SU-DHL-6 (cell line): ENCODE measurements at regions not wholly inside any gene's neighbourhood (a gene's known extent, or its start where the extent isn't known, plus 50 kb on each side); places are given as distances from the start of the nearest gene placed in this dataset.

Experiments used
- H2AFZ ChIP-seq: fragments of 200-600 bp; sonication (generic); 2 replicates; pipeline ENCODE4 v1.6.1; 2014; ENCODE audit warnings: low read depth, mild to moderate bottlenecking, moderate library complexity, mixed read lengths, antibody characterized with exemption, low read length; ENCODE audit not compliant: severe bottlenecking
- H3F3A ChIP-seq: fragments of 200-600 bp; shearing (Covaris generic); 2 replicates; pipeline ENCODE4 v1.6.0; 2016; ENCODE audit warnings: antibody characterized with exemption, mild to moderate bottlenecking; ENCODE audit not compliant: insufficient read depth
- H3K27ac ChIP-seq: fragments of 200-600 bp; sonication (generic); 2 replicates; pipeline ENCODE4 v1.5.1; 2016; ENCODE audit warnings: low read depth, mild to moderate bottlenecking, low read length, moderate library complexity, mixed read lengths
- H3K27me3 ChIP-seq: fragments of 200-600 bp; sonication (generic), shearing (Covaris generic); 2 replicates; pipeline ENCODE4 v1.6.0; 2014; ENCODE audit warnings: mild to moderate bottlenecking, low read length
- H3K36me3 ChIP-seq: fragments of 200-600 bp; sonication (generic); 2 replicates; pipeline ENCODE4 v1.6.1; 2014; ENCODE audit warnings: mild to moderate bottlenecking, low read length, mixed read lengths
- H3K4me2 ChIP-seq: fragments of 300-600, 200-600 bp; shearing (Covaris generic), sonication (generic); 2 replicates; pipeline ENCODE4 v1.6.0; 2014; ENCODE audit warnings: low read length, low read depth, mild to moderate bottlenecking; ENCODE audit not compliant: poor library complexity, severe bottlenecking
- H3K4me3 ChIP-seq: fragments of 200-600 bp; sonication (generic); 2 replicates; pipeline ENCODE4 v1.5.1; 2014; ENCODE audit warnings: antibody characterized with exemption, low read length, mild to moderate bottlenecking, mixed read lengths; ENCODE audit not compliant: insufficient read depth, poor library complexity, severe bottlenecking
- H3K79me2 ChIP-seq: fragments of 200-600 bp; sonication (generic); 2 replicates; pipeline ENCODE4 v1.6.1; 2014; ENCODE audit warnings: mild to moderate bottlenecking, low read length, moderate library complexity; ENCODE audit not compliant: insufficient read depth
- H3K9ac ChIP-seq: fragments of 200-600 bp; sonication (generic); 2 replicates; pipeline ENCODE4 v1.7.0; 2014; ENCODE audit warnings: mild to moderate bottlenecking, low read length
- H3K9me2 ChIP-seq: fragments of 200-600 bp; sonication (generic); replicated peaks from 2 replicates; pipeline ENCODE4 v1.6.1; 2014; ENCODE audit warnings: low read length; ENCODE audit not compliant: insufficient read depth
- H3K9me3 ChIP-seq: fragments of 200-600 bp; sonication (generic); 2 replicates; pipeline ENCODE4 v1.6.1; 2014; ENCODE audit warnings: low read length, mixed read lengths; ENCODE audit not compliant: insufficient read depth
- H4K20me1 ChIP-seq: fragments of 200-600 bp; sonication (generic); 2 replicates; pipeline ENCODE4 v1.6.1; 2014; ENCODE audit warnings: low read depth, mild to moderate bottlenecking, antibody characterized with exemption, low read length, moderate library complexity, mixed read lengths
- EZH2phosphoT487 ChIP-seq: fragments of 200-600 bp; sonication (generic), shearing (Covaris generic); conservative IDR thresholded peaks from 2 replicates; pipeline ENCODE4 v1.6.1; 2018; ENCODE audit warnings: mild to moderate bottlenecking, antibody characterized with exemption, low read length, moderate library complexity, mixed read lengths
- TF ChIP-seq, protein P1 (sequence below): fragments of 200-600 bp; sonication (generic); IDR thresholded peaks from one replicate; pipeline ENCODE4 v1.5.1; 2017; ENCODE audit warnings: antibody characterized with exemption, mild to moderate bottlenecking, low read length, moderate library complexity; ENCODE audit not compliant: insufficient read depth, poor library complexity, severe bottlenecking

GRCh38 chr5:68848091-68848490 lies 245.7 kb upstream of the SLC30A5 start:
- H3K79me2 ChIP-seq = no peaks in the 10 kb centered on the region
- H3F3A ChIP-seq = no peaks in the 10 kb centered on the region
- no peaks in the 10 kb centered on the region for H3K9me3 ChIP-seq
- H3K9me2 ChIP-seq = no peaks in the 10 kb centered on the region
- no peak overlapping the region for H3K9ac ChIP-seq
- no peaks in the 10 kb centered on the region for H3K27me3 ChIP-seq
- H3K27ac ChIP-seq = no peak overlapping the region
- no peak overlapping the region for H2AFZ ChIP-seq
- H4K20me1 ChIP-seq = no peaks in the 10 kb centered on the region
- H3K4me3 ChIP-seq = no peak overlapping the region
- TF ChIP-seq, protein P1, sequence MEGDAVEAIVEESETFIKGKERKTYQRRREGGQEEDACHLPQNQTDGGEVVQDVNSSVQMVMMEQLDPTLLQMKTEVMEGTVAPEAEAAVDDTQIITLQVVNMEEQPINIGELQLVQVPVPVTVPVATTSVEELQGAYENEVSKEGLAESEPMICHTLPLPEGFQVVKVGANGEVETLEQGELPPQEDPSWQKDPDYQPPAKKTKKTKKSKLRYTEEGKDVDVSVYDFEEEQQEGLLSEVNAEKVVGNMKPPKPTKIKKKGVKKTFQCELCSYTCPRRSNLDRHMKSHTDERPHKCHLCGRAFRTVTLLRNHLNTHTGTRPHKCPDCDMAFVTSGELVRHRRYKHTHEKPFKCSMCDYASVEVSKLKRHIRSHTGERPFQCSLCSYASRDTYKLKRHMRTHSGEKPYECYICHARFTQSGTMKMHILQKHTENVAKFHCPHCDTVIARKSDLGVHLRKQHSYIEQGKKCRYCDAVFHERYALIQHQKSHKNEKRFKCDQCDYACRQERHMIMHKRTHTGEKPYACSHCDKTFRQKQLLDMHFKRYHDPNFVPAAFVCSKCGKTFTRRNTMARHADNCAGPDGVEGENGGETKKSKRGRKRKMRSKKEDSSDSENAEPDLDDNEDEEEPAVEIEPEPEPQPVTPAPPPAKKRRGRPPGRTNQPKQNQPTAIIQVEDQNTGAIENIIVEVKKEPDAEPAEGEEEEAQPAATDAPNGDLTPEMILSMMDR = no peak
- TF ChIP-seq EZH2phosphoT487 = no peak
- no peaks in the 10 kb centered on the region for H3K36me3 ChIP-seq
- H3K4me2 ChIP-seq = no peak overlapping the region

- Histone ChIP-seq H3K27ac (no peak overlapping the region), H3K4me3 (no peak overlapping the region)
- no peak for TF ChIP-seq EZH2phosphoT487
- TF ChIP-seq, protein P1 = no peak
These were observed 244.7 kb upstream of the SLC30A5 start for GRCh38 chr5:68849103-68849502.

GRCh38 chr5:68849906-68850305 lies 243.9 kb upstream of the SLC30A5 start:
- Histone ChIP-seq H3K36me3 (no peaks in the 10 kb centered on the region), H3K9ac (no peak overlapping the region), H3F3A (no peaks in the 10 kb centered on the region), H3K79me2 (no peaks in the 10 kb centered on the region), H3K27ac (no peak overlapping the region), H3K9me3 (no peaks in the 10 kb centered on the region), H3K4me2 (no peak overlapping the region), H3K9me2 (no peaks in the 10 kb centered on the region), H3K4me3 (no peak overlapping the region), H2AFZ (no peak overlapping the region), H4K20me1 (no peaks in the 10 kb centered on the region), H3K27me3 (no peaks in the 10 kb centered on the region)
- TF ChIP-seq, protein P1 = no peak
- no peak for TF ChIP-seq EZH2phosphoT487

More at GRCh38 chr5:68849103-68849502, 244.7 kb upstream of the SLC30A5 start:
- Histone ChIP-seq H3K4me2 (no peak overlapping the region), H3K36me3 (no peaks in the 10 kb centered on the region), H3K9me2 (no peaks in the 10 kb centered on the region), H3K9me3 (no peaks in the 10 kb centered on the region), H3K27me3 (no peaks in the 10 kb centered on the region), H3F3A (no peaks in the 10 kb centered on the region), H3K79me2 (no peaks in the 10 kb centered on the region), H3K9ac (no peak overlapping the region), H2AFZ (no peak overlapping the region), H4K20me1 (no peaks in the 10 kb centered on the region)
